ENCODE measurements at regions not wholly inside any gene's neighbourhood (a gene's known extent, or its start where the extent isn't known, plus 50 kb on each side); places are given as distances from the start of the nearest gene placed in this dataset.

- no peak for TF ChIP-seq CTCF (IDR thresholded peaks at IDR 0.05)
- TF ChIP-seq POLR2A (IDR thresholded peaks at IDR 0.05): no peak
These were observed 173.3 kb downstream of the SPATA31D1 start for GRCh38 chr9:82161876-82162275.

Measured in testis (tissue), 2 donors.